GM18909 (cell line): ENCODE measurements at regions not wholly inside any gene's neighbourhood (a gene's known extent, or its start where the extent isn't known, plus 50 kb on each side); places are given as distances from the start of the nearest gene placed in this dataset.
"Not testable (repeated sequence)": the region's sequence is repeated elsewhere in the genome, so short reads cannot be mapped to it uniquely, and the experiment has no call there.

ENCODE experiments used
- ATAC-seq: cut with Tn5 transposase; IDR thresholded peaks from one replicate; pipeline ENCODE4 v1.9.1; 2021; ENCODE audit warnings: mild to moderate bottlenecking; ENCODE audit not compliant: unreplicated experiment, poor library complexity

GRCh38 chr10:26621243-26621888 lies 76.1 kb upstream of the PDSS1 start:
- no peak for ATAC-seq

GRCh38 chr10:26621889-26622711 lies 75.4 kb upstream of the PDSS1 start:
- peak; percentile 73 for ATAC-seq

GRCh38 chr10:26622891-26623290 lies 74.6 kb upstream of the PDSS1 start:
- no peak for ATAC-seq

GRCh38 chr10:26624006-26624405 lies 73.5 kb upstream of the PDSS1 start:
- no peak for ATAC-seq

- no peak for ATAC-seq
These were observed 71.4 kb upstream of the PDSS1 start for GRCh38 chr10:26626066-26626465.

GRCh38 chr10:26627324-26627723 lies 70.2 kb upstream of the PDSS1 start:
- ATAC-seq: no peak

GRCh38 chr10:26628395-26628794 lies 69.1 kb upstream of the PDSS1 start:
- peak; percentile 72 for ATAC-seq

- not testable (repeated sequence) for ATAC-seq
These were observed 65.3 kb upstream of the PDSS1 start for GRCh38 chr10:26632171-26632570.

- ATAC-seq: not testable (repeated sequence)
These were observed 63.4 kb upstream of the PDSS1 start for GRCh38 chr10:26634111-26634510.

GRCh38 chr10:26637521-26638275 lies 59.8 kb upstream of the PDSS1 start:
- no peak for ATAC-seq

GRCh38 chr10:26640391-26640790 lies 57.1 kb upstream of the PDSS1 start:
- no peak for ATAC-seq

GRCh38 chr10:26642896-26643653 lies 54.4 kb upstream of the PDSS1 start:
- ATAC-seq: no peak

GRCh38 chr10:26647602-26648244 lies 49.8 kb upstream of the PDSS1 start:
- ATAC-seq: no peak
